GM21723 (cell line): ENCODE measurements at regions not wholly inside any gene's neighbourhood (a gene's known extent, or its start where the extent isn't known, plus 50 kb on each side); places are given as distances from the start of the nearest gene placed in this dataset.
"Not testable (repeated sequence)": the region's sequence is repeated elsewhere in the genome, so short reads cannot be mapped to it uniquely, and the experiment has no call there.

Experiments
- ATAC-seq: cut with Tn5 transposase; IDR thresholded peaks from one replicate; pipeline ENCODE4 v1.9.1; 2021; ENCODE audit warnings: mild to moderate bottlenecking, moderate library complexity; ENCODE audit not compliant: unreplicated experiment

DNA sequence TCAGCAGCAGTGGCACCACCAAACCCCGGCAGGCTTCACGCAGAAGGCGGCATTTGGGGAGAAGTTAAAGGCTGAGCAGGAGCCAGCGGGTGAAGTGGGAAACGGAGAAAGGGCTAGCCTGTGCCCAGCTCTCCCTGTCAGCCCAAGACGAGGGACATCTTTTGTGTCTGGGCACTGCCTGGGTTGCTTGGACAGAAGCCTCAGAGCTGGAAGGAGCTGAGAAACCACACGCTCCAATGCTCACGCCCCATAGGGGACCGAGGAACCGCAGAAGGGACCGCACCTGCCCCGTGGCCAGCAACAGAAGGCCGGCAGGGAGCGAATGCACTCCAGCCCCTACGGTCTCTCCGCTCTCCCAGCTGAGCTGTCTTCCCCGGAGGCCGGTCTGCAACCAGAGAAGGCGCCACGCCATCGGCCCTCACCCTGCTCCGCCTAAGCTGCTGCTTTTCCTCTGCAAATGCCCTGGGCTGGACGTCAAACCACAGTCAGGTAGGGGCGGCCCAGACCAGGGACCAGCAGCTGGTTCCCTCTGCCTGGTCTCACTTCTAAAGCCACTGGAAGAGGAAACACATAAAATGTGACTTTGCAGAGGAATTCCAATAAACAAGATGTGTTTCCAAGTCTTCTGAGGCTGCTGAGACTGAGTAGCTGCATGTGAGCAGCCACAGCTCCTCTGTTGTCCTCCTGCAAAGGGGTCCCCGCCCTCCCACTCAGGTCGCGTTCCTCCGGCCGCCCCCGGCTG is 182.4 kb upstream of the ZNF469 start:
- not testable (repeated sequence) for ATAC-seq

DNA sequence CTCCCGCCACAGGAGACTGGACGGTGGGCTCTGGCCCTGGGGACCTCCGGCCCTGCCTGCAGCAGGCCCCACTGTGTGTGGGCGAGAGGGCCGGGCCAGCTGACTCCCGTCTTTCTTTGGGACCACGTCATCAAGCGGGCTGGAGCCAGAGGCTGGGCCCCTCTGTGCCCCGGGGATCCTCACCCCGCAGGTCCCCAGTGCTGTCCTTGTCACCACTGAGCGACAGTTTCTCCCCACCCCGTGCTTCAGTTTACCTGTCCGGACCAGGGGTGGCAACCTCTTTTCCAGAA is 181.9 kb upstream of the ZNF469 start:
- ATAC-seq = no peak

DNA sequence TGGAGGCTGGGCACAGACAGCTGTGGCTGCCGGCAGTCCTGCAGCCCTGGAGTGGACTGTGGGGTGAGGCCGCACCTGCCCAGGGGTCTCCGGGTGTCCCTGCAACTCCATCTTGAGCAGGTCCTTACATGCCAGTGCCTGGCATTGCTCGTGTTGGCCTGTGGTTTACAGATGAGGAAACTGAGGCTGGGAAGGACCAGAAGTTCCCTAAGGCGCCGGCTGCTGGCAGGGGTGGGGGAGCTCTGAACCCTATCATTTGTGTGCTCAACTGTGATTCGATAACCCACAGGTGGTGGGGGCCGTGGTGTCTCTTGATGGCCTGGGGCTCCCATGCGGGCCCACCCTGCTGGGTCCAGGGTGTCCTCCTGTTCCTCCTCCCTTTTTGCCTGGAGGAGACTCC is 181.1 kb upstream of the ZNF469 start:
- not testable (repeated sequence) for ATAC-seq

DNA sequence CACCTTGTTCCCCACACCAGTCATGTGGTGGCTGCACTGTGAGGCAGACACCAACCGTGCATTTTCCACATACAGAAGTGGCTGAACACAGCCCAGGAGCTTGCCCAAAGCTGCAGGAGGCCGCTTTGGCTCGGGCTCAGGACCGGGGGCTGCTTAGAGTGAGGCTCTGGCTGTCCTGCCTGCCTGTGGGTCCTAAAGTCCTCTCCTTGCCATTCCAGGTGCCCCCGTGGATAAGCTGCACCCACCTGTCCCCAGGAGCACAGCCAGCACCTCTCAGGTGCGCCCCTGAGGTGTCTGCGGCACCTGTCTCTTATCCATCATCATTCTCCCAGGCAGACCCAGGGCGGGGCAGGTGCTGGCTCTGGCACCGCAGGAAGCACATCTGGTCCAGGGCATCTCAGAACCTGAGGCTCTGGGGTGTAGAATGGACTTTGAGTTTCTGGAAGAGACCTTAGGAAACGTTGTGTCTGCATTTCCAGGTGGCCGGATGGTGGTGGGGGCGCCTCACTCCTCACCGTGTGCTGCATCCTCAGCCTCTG is 180.5 kb upstream of the ZNF469 start:
- no peak for ATAC-seq

DNA sequence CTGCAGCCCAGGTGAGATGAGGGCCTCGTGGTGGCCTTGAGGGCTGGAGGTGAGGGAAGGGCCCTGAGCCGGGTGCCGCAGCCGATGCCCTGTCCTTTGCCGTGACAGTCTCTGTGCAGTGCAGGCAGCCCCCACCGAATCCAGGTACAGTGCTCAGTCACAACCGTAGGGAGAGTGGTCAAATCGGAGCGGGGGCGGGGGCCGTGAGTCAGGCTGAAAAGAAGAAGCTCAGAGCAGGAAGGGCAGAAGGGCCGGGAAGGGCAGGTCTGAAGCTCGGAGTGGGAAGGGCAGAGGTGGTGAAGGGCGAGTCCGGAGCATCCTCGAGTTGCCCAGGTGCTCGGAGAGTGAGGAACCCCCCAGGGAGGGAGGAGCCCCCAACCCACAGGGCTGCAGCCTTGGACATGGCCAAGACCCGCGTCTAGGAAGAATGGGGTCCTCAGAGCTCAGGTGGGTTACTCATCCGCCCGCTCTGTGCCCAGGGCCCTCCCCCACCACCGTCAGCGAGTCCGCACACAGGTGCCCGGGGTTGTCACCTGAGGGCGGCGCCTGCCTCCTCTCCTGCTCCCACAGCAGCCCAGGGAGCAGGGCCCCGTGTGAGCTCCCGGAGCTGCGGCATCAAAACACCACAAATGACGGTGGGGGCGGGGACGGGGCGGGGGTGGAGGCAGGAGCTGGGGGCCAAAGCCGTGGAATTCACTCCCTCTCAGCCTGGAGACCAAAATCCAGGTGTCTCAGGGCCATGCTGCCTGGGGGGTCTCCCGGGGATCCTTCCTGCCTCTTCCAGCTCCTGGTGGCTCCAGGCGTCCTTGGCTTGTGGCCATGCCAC is 179.7 kb upstream of the ZNF469 start:
- ATAC-seq = not testable (repeated sequence)

DNA sequence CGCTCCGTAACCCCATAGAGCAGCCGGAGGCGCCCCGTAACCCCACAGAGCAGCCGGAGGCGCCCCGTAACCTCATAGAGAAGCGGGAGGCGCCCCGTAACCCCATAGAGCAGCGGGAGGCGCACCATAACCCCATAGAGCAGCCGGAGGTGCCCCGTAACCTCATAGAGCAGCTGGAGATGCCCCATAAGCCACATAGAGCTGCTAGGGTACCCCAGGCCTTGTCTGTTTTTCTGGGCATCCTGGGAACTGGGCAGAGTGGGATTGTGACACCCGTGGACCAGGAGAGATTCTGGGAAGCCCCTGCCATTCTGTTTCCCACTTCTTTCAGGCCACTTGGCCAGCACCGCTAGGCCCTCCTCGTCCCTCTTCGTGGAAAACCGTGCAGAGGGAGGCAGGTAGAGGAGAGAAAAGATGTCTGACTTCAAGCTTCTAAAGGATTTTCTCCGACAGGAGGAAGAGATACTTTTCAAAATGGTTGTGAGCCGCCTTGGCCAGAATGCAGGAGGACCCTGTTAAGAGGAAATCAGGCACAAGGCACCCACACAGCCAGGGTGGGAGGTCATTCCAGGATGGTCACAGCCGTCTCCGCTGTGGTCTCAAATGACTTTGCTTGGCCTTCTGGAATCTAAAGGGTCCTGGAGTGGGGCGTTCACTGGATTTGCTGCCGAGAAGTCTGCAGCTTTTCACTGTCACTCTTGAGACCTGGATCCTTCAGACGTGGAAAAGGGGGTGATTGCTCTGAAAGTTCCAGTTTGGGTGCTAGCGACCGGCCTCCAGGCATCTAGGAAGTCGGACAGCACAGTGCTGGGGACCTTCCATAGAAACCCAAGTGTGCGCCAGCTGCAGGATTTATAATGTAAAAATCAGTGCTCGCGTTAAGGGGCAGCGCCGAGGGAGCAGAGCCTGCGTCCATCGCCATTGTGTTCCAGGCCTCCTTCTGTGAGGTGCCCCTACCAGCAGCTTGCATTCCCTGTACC is 178.3 kb upstream of the ZNF469 start:
- not testable (repeated sequence) for ATAC-seq

DNA sequence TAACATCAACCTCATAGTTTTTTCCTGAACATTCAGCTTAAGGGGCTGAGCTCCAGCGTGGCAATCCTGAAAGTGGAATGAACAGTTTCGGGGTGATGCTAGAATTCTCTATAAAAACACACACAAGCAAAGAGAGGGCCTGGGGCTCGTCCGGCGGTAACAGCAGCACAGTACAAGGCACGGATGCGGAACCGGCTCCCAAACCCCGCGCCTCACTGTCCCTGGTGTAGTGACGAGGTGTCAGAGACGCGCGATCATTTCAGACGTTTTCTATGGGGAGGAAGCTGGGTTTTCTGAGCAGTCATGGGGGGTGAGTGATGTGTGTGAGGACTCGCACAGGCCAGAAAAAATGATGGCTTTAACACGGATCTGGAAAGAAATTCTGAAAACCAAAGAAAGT is 177.3 kb upstream of the ZNF469 start:
- not testable (repeated sequence) for ATAC-seq

DNA sequence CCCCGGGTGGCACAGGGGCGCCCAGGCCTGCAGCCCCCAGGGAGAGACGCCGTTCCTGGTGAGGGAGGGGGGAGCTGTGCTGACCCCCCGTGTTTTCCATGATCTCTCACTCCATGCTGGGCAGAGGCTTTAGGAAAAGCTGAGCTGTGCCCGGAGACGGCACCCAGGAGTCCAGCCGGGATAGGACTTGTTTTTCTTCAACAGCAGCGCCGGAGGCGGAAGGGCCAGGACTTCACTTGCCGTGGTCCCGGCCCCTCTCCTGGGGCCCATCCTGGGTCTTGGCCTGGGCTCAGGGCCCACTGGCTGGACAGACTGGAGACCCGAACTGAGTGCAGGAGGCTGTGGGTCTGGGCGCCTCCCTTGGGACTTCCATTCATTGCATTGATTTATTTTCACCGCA is 176.8 kb upstream of the ZNF469 start:
- ATAC-seq = not testable (repeated sequence)

DNA sequence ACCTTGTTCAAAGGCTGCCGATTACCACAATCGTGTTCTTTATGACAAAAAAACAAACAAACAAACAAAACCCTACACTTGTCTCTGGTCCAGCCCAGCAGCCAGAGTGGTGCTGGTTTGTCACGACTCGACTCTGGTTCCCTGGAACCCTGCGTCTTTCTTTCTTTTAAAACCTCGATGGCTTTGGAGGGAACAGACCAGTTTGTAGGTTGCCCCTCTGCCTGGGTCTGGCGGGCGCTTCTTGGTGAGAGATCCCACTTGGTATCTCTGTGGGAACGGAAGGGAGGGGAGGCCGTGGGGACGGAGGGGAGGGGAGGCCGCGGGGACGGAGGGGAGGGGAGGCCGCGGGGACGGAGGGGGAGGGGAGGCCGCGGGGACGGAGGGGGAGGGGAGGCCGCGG is 176.2 kb upstream of the ZNF469 start:
- ATAC-seq = not testable (repeated sequence)

DNA sequence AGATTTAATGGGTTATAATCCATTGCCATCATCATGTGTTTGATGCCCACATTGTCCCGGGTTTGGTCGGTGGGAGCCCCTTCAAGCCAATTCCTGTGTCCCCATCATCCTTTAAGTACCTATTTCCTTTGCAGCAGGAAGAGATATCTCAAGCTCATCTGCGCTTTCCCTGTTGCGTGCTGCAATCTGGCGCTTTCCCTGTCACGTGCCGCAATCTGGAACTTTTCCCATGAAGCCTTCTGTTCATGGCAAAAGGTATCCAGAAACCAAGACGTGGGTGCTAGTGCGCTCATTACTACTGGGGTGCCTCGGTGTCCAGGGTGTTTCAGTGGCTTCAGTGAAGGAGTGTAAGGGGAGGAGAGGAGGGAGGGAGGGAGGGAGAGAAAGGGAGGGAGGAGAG is 174.6 kb upstream of the ZNF469 start:
- ATAC-seq = no peak

DNA sequence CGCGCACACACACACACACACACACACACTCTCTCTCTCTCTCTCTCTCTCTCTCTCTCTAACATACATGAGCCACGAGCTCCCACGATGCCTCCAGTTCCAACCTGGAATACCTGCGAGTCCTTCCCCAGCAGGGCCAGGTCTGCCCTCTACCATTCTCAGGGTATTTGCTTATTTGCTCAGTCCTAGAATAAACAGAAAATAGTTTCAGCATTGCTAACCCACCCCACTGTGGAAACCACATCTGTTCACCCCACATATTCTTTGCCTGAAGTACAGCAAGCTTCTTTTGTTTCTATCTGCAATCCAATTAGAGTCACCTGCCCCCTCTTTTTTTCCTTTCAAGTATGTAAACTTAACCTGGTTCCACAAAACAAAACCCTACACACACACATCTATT is 174.0 kb upstream of the ZNF469 start:
- ATAC-seq = not testable (repeated sequence)

DNA sequence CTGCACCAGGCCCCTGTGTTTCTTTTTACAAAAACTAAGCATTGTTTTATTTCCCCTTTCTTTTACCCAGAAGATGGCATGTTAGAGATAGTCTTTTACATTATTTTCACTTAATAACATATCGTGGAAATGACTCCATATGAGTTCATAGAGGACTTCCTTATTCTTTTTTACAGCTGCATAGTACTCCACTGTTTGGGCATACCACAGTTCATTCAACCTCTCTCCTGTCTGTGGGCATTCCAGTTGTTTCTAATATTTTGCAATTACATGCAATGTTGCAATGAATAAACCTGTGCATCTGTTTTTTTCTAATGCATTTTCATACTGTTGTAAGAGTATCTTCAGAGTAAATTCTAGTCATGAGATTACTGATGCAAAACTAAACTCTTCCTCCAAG is 173.2 kb upstream of the ZNF469 start:
- ATAC-seq = not testable (repeated sequence)

DNA sequence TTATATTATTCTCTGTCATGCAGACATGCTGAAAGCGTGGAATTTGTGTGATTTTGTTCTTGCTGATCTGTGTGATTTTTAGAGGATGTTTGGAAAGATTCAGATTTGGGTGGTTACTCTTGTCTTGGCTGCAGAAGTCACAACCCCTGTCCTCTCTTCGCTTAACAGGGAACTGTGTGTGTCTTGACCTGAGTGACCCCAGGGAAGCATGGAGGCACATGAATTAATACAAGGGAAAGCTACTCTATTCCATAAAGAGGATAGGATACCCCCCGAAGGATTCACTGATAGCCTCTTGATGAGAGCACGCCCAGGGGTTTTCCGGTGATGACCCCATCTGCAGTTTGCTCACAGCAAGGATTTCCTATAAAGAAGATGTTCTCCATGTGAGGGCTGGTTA is 168.8 kb upstream of the ZNF469 start:
- ATAC-seq = not testable (repeated sequence)

DNA sequence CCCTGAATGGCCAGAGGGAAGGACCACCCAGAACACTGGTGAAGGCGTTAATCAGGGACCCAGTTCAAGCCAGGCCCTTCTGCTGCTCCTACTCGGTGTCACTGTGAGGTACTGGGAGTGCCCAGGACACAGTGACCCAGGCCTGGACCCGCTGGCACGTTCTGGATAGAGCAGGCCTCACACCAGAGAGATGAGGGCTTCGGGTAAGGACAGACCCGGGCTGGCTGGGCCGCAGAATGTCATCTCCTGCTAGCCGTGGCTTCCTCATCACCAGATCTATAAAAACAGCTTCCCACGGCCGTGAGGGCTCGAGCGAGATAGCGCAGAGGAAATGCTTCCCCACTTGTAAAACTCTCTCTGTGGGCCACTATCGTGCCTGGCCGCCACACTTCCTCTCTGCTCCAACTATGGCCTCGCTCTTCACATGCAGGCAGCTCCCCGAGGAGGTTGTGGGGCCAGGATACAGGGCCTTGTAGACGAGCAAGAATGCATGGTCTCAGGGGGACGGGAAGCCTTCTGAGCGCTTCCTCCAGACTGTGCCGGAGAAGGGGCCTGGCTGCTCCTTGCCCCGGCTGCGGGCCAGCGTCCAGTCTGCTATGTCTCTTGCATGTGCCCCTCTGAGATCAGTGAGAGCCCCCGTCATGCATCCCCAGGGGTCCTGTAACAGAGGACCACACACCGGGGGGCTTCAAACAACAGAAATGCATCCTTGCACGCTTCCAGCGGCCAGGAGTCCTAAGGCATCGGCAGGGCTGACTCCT is 161.6 kb upstream of the ZNF469 start:
- ATAC-seq = not testable (repeated sequence)

DNA sequence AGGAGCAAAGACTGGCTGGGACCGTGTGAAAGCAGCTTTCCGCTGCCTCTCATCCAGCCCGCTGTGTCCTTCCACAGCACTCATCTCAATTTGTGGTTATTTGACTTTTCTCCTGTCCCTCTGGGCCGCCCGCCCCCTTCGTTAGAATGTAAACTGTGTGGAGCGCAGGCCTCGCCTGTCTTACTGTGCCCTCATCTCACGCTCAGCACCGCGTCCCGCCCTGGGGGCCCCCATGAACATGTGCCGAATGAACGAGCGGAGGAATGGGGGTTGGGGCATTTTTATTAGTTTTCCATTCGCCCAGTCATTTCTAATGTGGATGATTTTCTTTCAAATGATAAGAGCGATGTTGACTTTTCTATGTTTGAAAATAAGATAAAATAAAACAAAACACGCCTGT is 159.1 kb upstream of the ZNF469 start:
- ATAC-seq = not testable (repeated sequence)

DNA sequence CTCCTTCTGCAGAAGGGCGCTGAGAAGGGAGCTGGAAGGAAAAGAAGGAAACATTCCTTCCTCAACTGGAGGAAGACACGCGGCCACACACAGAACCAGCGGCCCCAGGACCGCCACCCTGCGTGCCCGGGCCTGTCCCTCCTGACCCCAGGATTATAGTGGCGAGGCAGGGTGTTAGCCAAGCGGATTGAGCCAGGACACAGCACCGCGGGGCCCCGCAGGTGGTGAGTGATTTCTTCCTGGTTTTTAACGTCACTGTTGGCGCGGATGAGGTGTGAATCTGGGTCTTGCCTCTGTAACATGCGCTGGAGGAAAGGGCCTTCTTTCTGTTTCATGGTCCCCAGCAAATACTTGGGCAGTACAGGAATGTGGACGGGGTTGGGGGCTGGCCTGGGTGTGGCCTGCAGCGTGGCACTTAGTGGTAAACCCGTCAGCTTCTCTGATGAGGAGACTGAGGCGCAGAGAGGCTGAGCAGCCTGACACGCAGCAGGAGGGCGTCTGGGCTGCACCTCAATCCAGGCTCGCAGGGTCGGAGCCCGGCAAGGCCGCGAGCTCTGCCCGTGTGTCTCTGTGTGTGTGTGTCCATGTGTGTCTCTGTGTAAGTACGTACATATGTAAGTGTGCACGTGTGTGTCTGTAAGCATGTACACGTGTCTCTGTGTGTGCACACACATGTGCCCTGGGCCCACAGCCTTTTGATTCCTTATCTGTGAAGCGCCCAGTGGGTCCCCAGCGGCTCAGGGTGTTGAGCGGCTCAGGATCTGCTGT is 158.4 kb upstream of the ZNF469 start:
- ATAC-seq = not testable (repeated sequence)

DNA sequence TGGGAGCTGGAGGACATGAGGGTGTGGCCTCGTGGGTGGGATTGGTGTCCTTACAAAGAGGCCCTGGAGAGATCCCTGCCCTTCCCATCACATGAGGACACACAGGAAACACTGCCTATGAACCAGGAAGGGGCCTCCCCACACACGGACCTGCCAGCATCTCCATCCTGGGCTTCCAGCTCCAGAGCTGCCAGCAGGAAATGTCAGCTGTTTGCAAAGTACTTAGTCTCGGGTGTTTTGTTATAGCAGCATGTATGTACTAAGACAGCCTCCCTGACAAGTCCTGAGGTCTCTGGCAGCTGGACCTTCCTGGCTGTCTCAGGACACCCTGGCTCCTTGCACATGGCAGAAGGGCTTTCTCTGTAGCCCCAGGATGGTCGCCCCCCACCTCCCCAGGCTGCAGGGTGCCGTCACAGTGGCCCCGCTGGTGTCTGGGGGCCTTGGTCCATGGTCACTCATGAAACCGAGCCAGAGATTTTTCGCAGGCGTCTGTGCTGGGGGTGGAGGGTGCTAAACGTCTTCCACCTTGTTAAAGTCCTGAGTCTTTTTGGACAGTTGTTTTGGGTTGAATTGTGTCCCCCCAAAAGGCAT is 157.0 kb upstream of the ZNF469 start:
- not testable (repeated sequence) for ATAC-seq

DNA sequence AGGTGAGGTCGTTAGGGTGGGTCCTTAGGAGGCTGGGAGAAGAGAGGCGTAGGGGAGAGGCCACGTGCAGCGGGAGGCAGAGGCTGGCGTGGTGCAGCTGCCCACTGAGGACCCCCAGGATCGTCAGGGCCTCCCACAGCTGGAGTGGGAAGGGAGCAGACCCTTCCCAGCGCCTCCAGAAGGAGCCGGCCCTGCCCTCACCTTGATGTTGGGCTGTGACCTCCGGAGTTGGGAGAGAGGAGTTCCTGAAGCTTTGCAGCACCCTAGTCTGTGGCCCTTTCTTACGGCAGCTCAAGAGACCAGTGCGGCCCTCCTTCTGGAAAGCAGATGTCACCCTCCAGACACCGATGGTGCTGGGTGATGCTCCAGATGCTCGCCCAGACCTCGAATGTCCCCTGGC is 156.5 kb upstream of the ZNF469 start:
- ATAC-seq = not testable (repeated sequence)
